ENCODE measurements at regions not wholly inside any gene's neighbourhood (a gene's known extent, or its start where the extent isn't known, plus 50 kb on each side); places are given as distances from the start of the nearest gene placed in this dataset.

DNA sequence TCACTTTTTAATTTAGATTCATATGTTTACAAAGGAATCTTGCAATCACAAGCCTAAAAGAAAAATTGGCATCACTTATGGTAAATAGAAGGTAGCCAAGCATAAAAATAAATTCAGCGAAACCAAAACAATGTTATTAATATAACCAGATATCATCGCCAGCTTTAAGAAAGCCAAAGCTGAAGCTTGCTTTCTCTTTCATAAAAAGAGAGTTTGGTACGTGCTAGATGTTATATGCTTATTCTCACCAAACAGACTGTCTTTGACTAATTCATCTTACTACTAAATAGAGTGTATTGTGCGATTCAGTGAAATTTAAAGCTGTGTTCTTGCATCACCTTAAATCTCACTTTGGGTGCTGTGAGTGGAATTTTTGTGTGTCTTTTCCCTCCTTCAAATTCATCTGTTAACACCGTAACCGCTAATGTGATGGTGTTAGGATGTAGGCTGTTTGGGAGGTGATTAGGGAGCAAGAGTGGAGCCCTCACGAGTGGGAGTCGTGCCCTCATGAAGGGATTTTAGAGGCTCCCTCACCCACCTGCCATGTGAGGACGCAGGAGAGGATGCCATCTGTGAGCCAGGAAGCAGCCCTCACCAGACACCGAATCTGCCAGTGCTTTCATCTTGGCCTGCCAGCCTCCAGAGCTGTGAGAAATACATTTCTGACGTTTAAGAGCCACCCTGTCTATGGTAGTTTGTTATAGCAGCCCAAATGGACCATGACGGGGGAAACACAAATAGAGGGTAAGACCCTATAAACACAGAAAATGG is 134.1 kb upstream of the TMEM45B start:
- Mint-ChIP-seq H3K9me3 (no peaks in the 10 kb centered on the region), H3K4me3 (no peak overlapping the region), H3K36me3 (ENCODE audit: low read depth) (no peaks in the 10 kb centered on the region), H3K27ac (no peak overlapping the region), H3K4me1 (ENCODE audit: low read depth) (peaks cover 5% of the 10 kb centered on the region), H3K27me3 (ENCODE audit: low read depth) (no peaks in the 10 kb centered on the region)
- DNase-seq (ENCODE audit: low spot score) = no peak

DNA sequence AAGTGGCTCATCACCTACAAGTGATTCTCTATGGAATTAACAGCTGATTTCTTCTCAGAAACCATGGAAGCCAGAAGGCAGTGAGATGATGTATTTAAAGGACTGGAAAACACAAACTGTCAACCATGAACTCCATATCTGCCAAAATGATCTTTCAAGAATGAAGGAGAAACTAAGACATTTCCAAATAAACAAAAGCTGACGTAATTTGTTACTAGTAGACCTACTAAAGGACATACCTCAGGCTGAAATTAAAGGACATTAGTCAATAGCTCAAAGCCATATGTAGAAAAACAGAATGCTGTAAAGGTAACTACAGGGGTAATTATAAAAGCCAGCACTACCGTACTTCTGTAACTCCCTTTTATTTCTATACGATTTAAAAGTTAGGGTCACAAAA is 129.4 kb upstream of the TMEM45B start:
- Mint-ChIP-seq H3K36me3 (ENCODE audit: low read depth) (no peaks in the 10 kb centered on the region), H3K27ac (no peak overlapping the region), H3K9me3 (no peaks in the 10 kb centered on the region), H3K4me1 (ENCODE audit: low read depth) (no peaks in the 10 kb centered on the region), H3K4me3 (no peak overlapping the region), H3K27me3 (ENCODE audit: low read depth) (no peaks in the 10 kb centered on the region)
- no peak for DNase-seq (ENCODE audit: low spot score)

DNA sequence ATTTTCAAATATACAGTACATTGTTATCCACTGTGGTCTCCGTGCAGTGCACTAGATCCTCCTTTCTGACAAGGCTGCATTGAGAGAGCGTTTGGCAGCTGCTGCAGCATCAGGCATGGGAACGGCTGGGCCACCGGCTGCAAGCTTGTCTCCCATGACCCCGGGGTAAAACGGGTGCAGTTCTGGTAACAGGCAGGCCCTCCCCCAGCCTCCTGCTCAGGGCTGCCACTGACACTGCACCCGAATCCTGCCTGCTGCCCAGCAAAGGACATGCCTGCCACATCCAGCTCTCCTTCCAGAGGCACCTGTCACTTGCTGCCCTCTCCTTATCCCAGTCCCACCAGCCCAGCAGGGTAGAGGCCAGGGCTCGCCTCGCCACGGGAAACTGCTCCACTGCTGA is 124.5 kb upstream of the TMEM45B start:
- no peak for DNase-seq (ENCODE audit: low spot score)

DNA sequence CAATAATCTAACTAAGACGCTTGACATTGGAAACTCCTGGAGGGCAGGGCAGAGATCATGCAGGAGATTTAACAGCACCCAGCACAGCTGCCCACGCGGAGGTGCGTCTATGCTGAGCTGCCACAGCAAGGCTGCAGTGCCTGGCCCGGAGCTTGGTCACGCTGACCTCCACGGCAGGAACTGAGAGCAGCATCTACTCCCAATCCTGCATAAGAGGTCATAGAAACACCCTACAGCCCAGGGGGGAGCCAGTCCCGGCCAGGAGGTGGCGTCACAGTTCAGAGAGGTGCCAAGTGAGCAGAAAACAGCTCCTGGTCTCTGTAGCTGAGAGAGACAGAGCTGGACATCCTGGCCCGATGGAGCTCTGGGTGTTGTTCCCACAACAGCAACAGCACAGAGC is 121.1 kb upstream of the TMEM45B start:
- Mint-ChIP-seq H3K9me3 (no peaks in the 10 kb centered on the region), H3K4me1 (ENCODE audit: low read depth) (peaks cover 4% of the 10 kb centered on the region), H3K4me3 (no peak overlapping the region), H3K27me3 (ENCODE audit: low read depth) (no peaks in the 10 kb centered on the region), H3K36me3 (ENCODE audit: low read depth) (no peaks in the 10 kb centered on the region), H3K27ac (no peak overlapping the region)
- DNase-seq (ENCODE audit: low spot score) = no peak

More for the DNA sequence above, 124.5 kb upstream of the TMEM45B start:
- H3K9me3 Mint-ChIP-seq = no peaks in the 10 kb centered on the region
- no peaks in the 10 kb centered on the region for H3K27me3 Mint-ChIP-seq (ENCODE audit: low read depth)
- no peak overlapping the region for H3K27ac Mint-ChIP-seq
- H3K4me1 Mint-ChIP-seq (ENCODE audit: low read depth) = peaks cover 4% of the 10 kb centered on the region
- no peak overlapping the region for H3K4me3 Mint-ChIP-seq
- no peaks in the 10 kb centered on the region for H3K36me3 Mint-ChIP-seq (ENCODE audit: low read depth)

DNA sequence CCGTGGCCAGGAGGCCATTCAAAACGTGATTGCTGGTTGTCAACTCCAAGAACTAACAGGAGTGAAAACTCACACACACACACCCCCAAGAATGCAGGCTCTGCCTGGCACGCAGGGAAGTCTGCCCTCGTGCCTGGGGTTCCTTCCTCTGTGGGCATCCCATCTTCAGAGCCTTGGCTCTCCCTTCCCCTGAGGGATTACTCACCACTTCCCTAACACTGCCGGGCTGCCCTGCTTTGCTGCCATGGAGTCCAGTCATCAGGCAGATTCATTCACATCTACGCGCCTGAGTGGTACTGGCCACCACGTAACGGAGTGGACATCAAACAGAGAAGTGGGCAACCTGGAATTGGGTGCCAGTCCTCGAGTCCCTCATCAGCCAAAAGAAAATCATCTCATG is 120.7 kb upstream of the TMEM45B start:
- no peak overlapping the region for H3K4me3 Mint-ChIP-seq
- peaks cover 4% of the 10 kb centered on the region for H3K4me1 Mint-ChIP-seq (ENCODE audit: low read depth)
- H3K36me3 Mint-ChIP-seq (ENCODE audit: low read depth) = no peaks in the 10 kb centered on the region
- no peaks in the 10 kb centered on the region for H3K9me3 Mint-ChIP-seq
- H3K27me3 Mint-ChIP-seq (ENCODE audit: low read depth) = no peaks in the 10 kb centered on the region
- no peak for DNase-seq (ENCODE audit: low spot score)
- no peak overlapping the region for H3K27ac Mint-ChIP-seq

DNA sequence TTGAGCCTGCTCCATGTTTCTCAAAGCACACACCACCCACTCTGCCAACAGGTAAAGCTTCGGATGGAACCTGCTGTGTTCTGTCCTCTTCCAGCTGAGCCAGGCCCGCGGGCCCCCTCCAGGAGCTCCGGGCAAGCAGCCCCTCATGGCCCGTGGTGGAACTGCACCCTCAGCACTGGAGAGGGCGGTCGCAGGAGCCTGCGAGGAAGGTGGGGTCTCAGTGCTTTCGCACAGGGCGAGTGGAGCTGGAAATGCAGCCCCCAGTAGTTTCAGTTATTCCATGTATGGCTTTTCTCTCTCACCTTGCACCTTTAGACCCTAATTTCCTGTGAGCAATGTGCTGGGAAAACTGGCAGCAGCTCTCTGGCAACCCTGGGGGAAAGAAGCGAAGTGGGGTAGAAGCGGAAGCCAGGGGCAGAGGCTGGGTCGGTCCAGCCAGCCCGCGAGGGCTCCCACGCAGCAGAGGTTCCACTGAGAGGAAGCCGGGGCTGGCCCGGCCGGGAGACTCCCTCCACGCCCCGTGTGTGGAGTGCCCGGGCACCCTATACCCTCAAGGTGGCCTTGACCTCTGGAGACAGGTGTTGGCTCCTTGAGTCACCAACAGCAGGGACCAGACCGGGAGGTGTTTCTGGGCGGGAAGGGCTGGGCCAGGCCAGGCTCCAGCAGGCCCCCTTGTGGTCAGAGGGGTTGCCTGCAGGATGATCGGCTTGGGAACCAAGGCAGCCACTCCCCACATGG is 119.9 kb upstream of the TMEM45B start:
- no peaks in the 10 kb centered on the region for H3K36me3 Mint-ChIP-seq (ENCODE audit: low read depth)
- no peaks in the 10 kb centered on the region for H3K9me3 Mint-ChIP-seq
- no peaks in the 10 kb centered on the region for H3K27me3 Mint-ChIP-seq (ENCODE audit: low read depth)
- H3K27ac Mint-ChIP-seq = no peak overlapping the region
- peak; percentile 60 for DNase-seq (ENCODE audit: low spot score)
- peak overlapping the region; percentile 69 for H3K4me3 Mint-ChIP-seq
- H3K4me1 Mint-ChIP-seq (ENCODE audit: low read depth) = peaks cover 4% of the 10 kb centered on the region

DNA sequence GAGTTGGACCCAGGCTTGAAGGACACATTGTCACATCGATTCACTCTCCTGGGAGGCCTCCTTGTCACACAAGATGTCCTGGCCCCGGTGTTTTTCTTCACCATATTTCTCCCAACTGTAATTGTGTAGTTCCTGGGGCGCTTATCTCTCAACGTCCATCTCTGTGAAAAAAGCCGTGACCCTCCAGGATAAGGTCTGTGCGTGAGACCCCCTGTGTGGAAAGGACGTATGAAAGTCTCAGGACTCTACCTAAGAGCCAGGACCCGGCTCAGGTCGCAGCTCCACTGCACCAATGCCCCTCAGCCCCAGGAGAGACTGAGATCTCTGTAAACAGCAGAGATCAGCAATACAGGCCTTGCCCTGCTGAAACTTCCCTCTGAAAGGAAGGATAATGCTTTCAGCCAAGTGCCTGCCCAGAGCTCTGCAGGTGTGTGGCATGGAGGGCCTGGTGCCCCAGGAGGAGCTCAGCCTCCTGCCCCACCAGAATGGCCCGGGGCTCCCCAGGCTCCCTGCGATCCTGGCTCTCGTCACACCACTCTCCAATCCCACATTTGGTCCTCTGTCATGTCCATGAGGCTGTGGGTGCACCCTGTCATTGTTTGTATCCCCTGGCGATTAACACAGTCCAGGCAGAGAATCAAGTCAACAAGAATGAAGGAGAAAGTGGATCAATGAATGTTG is 119.2 kb upstream of the TMEM45B start:
- Mint-ChIP-seq H3K4me1 (ENCODE audit: low read depth) (peaks cover 4% of the 10 kb centered on the region), H3K9me3 (no peaks in the 10 kb centered on the region), H3K4me3 (peak overlapping the region; percentile 42), H3K27me3 (ENCODE audit: low read depth) (no peaks in the 10 kb centered on the region), H3K36me3 (ENCODE audit: low read depth) (no peaks in the 10 kb centered on the region), H3K27ac (no peak overlapping the region)
- DNase-seq (ENCODE audit: low spot score) = no peak

DNA sequence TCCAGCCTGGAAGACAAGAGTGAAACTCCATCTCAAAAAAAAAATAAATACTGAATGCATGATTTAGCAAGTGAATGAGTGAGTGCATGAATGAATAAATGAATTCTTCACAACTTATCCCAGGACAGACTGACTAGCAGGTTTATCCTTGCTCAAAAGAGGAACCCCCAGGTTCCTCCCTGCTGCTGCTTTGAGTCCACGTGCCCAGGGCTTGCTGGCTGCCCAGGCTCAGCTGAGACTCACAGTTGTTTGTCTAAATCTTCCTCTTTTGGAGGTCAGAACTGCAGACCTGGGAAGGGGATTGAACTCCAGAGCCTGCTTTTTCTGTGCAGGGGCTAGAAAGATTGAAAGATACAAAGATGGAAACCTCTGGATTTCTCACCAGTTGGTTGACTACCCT is 117.4 kb upstream of the TMEM45B start:
- H3K27me3 Mint-ChIP-seq (ENCODE audit: low read depth) = no peaks in the 10 kb centered on the region
- H3K27ac Mint-ChIP-seq = no peak overlapping the region
- no peaks in the 10 kb centered on the region for H3K9me3 Mint-ChIP-seq
- no peak for DNase-seq (ENCODE audit: low spot score)
- no peaks in the 10 kb centered on the region for H3K36me3 Mint-ChIP-seq (ENCODE audit: low read depth)
- H3K4me3 Mint-ChIP-seq = no peak overlapping the region
- peaks cover 4% of the 10 kb centered on the region for H3K4me1 Mint-ChIP-seq (ENCODE audit: low read depth)

DNA sequence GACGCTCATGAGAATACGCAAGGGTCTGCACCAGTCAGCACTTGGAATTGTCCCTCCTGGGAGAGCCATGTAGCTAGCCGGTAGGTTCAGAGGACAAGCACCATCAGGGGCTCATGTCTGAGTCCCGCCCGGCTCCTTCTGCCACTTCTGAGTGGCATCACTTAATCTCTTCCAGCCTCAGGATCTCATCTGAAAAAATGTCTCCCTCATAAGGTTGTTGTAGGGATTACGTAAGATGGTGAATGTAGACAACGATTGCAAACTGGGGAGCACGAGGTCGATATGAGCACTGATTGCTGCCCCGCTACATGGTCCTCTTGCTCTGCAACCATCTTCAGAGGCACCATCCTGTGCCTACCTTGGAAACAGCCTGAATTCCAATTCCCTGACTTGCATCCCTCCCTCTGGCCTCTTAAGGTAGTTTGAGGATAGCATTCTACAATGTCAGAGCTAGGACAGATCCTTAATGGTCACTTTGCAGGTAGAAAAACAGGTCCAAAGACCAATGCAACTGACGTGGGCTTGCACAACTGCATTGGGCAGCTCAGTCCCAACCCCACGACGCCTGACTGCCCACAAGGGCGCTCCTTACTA is 115.8 kb upstream of the TMEM45B start:
- Mint-ChIP-seq H3K27ac (no peak overlapping the region), H3K36me3 (ENCODE audit: low read depth) (no peaks in the 10 kb centered on the region), H3K27me3 (ENCODE audit: low read depth) (no peaks in the 10 kb centered on the region), H3K9me3 (no peaks in the 10 kb centered on the region), H3K4me1 (ENCODE audit: low read depth) (peaks cover 4% of the 10 kb centered on the region), H3K4me3 (no peak overlapping the region)
- DNase-seq (ENCODE audit: low spot score) = no peak

DNA sequence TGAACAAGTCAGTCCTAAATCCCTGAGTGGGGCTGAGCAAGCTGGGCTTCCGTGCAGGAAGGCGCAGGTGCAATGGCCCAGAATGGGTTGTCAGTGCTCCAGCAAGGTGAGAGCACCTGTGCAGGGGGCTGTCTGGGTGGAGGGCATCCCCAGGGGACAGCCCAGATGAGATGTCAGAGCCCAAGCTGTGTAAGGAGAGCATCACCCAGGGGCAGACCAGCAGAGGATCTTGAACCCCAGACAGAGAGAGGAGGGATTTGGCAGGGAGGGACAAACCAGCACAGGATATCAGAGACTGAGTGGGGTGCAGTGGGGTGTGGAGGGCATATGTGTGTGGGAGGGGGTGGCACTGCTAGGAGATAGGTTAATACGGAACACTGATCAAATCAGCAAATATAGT is 114.9 kb upstream of the TMEM45B start:
- Mint-ChIP-seq H3K4me1 (ENCODE audit: low read depth) (peaks cover 1% of the 10 kb centered on the region), H3K9me3 (no peaks in the 10 kb centered on the region), H3K27me3 (ENCODE audit: low read depth) (no peaks in the 10 kb centered on the region), H3K4me3 (no peak overlapping the region), H3K36me3 (ENCODE audit: low read depth) (no peaks in the 10 kb centered on the region), H3K27ac (no peak overlapping the region)
- no peak for DNase-seq (ENCODE audit: low spot score)

DNA sequence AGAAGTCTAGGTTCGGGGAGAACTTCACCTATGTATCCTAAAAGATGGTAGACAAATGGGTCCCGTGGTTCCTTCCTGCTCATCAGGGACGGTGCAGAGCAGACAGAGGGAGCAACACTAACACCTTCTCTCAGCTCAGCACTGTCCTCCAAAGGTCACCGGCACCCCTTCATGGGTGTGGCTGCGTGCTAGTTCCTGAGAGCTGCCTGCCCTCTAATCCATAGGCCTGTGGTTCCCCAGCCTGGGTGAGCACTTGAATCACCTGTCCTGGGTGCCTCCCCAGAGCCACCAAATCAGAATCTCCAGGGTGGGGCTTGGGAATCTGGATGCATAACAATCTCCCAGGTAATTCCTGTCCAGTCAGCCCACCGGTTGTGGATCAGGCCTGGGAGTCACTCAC is 113.9 kb upstream of the TMEM45B start:
- no peak overlapping the region for H3K27ac Mint-ChIP-seq
- H3K9me3 Mint-ChIP-seq = no peaks in the 10 kb centered on the region
- no peaks in the 10 kb centered on the region for H3K36me3 Mint-ChIP-seq (ENCODE audit: low read depth)
- no peak for DNase-seq (ENCODE audit: low spot score)
- no peaks in the 10 kb centered on the region for H3K4me1 Mint-ChIP-seq (ENCODE audit: low read depth)
- no peaks in the 10 kb centered on the region for H3K27me3 Mint-ChIP-seq (ENCODE audit: low read depth)
- no peak overlapping the region for H3K4me3 Mint-ChIP-seq

DNA sequence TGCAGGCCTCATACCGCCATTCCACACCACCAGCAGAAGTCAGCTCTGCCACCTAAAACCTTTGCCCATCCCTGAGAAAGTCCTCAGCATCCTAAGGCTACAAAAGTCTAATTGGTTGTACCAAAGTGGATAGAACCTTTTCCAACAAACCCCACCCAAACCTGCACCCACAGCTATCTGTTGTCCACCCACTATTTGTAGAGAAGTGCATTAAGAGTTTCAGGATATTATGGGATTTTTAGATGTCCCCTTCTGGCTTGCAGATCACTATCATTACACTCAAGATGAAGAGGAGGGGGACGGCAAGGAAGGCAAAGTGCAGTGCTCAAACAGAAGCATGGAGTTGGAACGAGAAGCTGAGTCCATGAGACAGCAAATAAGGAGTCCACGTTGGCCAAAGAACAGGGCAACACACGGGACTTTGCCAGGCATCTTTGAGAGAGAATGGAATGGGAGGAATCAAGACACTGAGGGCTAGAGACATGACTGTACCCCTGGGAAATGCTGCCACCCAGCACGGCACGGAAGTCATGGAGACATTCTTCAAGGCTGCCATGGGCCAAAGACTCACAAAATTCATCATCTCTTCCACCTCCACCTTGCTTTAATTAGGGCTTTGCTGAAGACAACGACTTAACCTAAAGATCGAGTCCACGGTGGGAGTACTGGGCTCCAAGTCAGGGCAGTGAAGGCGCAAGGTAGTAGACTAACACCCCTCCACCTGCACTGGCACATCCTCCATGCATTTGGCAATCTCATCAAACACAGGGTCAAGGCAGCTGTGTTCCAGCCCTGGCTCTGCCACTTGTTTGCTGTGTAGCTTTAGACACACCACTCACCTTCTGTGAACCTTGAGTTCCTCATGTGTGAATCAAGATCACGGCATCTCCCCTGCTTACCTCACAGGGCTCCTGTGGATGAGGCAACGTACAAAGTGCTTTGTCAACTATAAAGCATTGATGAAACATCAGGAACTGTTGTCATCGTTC is 112.9 kb upstream of the TMEM45B start:
- DNase-seq (ENCODE audit: low spot score) = no peak
- H3K27ac Mint-ChIP-seq = no peak overlapping the region
- no peak overlapping the region for H3K4me3 Mint-ChIP-seq
- H3K27me3 Mint-ChIP-seq (ENCODE audit: low read depth) = no peaks in the 10 kb centered on the region
- no peaks in the 10 kb centered on the region for H3K36me3 Mint-ChIP-seq (ENCODE audit: low read depth)
- H3K4me1 Mint-ChIP-seq (ENCODE audit: low read depth) = no peaks in the 10 kb centered on the region
- no peaks in the 10 kb centered on the region for H3K9me3 Mint-ChIP-seq

DNA sequence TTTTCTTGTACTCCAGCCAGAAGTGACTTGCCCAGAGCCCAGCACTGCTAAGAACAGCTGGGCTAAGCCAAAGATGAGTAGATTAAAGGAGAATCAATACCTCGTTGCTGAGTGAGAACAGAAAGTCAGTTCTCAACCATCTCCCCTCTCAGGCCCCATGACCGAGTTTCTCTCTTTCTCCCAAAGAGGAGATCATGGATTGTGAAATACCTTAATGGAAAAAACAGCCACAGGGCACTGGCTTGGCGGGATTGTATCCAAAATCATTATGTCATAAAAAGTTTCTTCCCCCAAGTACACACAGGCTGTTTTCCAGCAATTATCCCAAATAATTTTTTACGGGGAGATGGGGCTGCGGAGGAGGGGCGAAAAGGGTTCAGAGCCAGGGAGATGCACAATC is 111.8 kb upstream of the TMEM45B start:
- Mint-ChIP-seq H3K4me3 (no peak overlapping the region), H3K9me3 (no peaks in the 10 kb centered on the region), H3K4me1 (ENCODE audit: low read depth) (no peaks in the 10 kb centered on the region), H3K36me3 (ENCODE audit: low read depth) (no peaks in the 10 kb centered on the region), H3K27me3 (ENCODE audit: low read depth) (no peaks in the 10 kb centered on the region), H3K27ac (no peak overlapping the region)
- DNase-seq (ENCODE audit: low spot score) = no peak
